Mesothelial cell of epicardium (in vitro differentiated cells): ENCODE measurements at regions not wholly inside any gene's neighbourhood (a gene's known extent, or its start where the extent isn't known, plus 50 kb on each side); places are given as distances from the start of the nearest gene placed in this dataset.

Experiments
- DNase-seq, 2 experiments: peaks; one replicate each; pipeline ENCODE4 v3.0.0; 2021; ENCODE audit warnings: low spot score in 2 of 2; ENCODE audit not compliant: unreplicated experiment in 2 of 2
- H3K27ac Mint-ChIP-seq: 2 replicates; pipeline ENCODE4 v1.8.0; 2021; ENCODE audit warnings: mixed read lengths
- H3K27me3 Mint-ChIP-seq: 2 replicates; pipeline ENCODE4 v1.8.0; 2021; ENCODE audit warnings: low read depth, mixed read lengths
- H3K36me3 Mint-ChIP-seq: 2 replicates; pipeline ENCODE4 v1.8.0; 2021; ENCODE audit warnings: mixed read lengths
- H3K4me1 Mint-ChIP-seq: 2 replicates; pipeline ENCODE4 v1.8.0; 2021; ENCODE audit warnings: mixed read lengths
- H3K4me3 Mint-ChIP-seq: 2 replicates; pipeline ENCODE4 v1.8.0; 2021; ENCODE audit warnings: mild to moderate bottlenecking, moderate library complexity, mixed read lengths
- H3K9me3 Mint-ChIP-seq: 2 replicates; pipeline ENCODE4 v1.8.0; 2021; ENCODE audit warnings: mixed read lengths
- TF ChIP-seq, protein P1 (sequence below): fragments of 200-600 bp; sonication (generic); IDR thresholded peaks from one replicate; pipeline ENCODE4 v1.5.0; 2021; ENCODE audit warnings: antibody characterized with exemption; ENCODE audit not compliant: unreplicated experiment

DNA sequence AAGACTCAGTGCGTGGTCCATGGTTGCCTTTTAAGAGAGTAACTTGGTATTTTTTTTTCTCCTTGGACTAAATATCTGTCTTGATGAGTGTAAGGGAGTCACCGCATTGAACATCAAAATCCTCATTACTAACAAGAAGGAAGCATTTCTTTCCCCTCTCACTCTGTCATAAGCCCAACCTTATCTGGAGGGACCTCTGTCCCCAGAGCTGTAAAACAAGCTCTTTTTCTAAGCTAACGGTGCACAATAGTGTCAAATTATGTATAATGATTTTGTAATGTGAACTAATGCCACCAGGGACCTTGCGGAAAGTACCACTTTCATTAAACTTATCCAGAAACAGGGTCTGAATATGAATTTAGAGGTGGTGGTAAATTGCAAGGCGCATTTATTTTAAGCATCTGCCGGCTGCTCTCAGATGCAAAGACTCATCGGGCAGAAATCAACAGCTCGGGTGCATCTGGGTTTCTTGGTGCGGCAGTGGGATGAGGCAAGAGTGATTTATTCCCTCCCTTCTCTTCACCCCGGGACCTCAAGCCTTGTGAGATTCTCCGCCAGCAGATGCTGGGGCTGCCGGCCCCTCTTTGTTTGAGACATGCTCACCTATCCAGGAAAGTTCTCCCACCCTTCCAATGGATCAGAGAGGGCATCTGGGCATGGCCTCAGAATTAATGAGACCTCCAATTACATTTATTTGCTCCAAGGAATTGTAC, 95.2 kb upstream of the IRX3 start:
- peaks cover 25% of the 10 kb centered on the region for H3K9me3 Mint-ChIP-seq
- no peak overlapping the region for H3K27ac Mint-ChIP-seq
- TF ChIP-seq, protein P1, sequence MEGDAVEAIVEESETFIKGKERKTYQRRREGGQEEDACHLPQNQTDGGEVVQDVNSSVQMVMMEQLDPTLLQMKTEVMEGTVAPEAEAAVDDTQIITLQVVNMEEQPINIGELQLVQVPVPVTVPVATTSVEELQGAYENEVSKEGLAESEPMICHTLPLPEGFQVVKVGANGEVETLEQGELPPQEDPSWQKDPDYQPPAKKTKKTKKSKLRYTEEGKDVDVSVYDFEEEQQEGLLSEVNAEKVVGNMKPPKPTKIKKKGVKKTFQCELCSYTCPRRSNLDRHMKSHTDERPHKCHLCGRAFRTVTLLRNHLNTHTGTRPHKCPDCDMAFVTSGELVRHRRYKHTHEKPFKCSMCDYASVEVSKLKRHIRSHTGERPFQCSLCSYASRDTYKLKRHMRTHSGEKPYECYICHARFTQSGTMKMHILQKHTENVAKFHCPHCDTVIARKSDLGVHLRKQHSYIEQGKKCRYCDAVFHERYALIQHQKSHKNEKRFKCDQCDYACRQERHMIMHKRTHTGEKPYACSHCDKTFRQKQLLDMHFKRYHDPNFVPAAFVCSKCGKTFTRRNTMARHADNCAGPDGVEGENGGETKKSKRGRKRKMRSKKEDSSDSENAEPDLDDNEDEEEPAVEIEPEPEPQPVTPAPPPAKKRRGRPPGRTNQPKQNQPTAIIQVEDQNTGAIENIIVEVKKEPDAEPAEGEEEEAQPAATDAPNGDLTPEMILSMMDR: no peak
- H3K4me1 Mint-ChIP-seq: peaks cover 6% of the 10 kb centered on the region
- no peak overlapping the region for H3K4me3 Mint-ChIP-seq
- DNase-seq: no peak
- H3K27me3 Mint-ChIP-seq: peaks cover 24% of the 10 kb centered on the region
- H3K36me3 Mint-ChIP-seq: peaks cover 11% of the 10 kb centered on the region

DNA sequence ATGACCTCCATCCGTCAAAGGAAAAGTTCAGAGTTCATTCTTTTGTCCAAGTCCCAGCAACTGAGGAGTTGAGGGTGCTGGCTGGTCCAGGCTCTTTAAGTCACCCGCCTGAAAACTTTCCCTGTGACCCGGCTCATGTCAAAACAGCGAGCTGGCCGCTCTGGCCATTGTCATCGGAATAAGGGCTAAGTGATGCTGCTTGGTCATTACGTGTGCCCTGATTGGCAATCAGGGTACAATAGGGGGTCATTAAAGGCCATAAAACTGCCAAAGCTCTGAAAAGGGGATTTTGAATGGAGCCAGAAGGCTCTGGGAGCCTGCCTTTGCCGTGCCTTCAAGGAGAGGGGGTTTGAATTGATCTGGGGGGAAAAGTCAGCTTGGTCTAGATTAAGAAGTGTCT, 88.5 kb upstream of the IRX3 start:
- peaks cover 9% of the 10 kb centered on the region for H3K9me3 Mint-ChIP-seq
- DNase-seq: no peak
- H3K36me3 Mint-ChIP-seq: peaks cover 4% of the 10 kb centered on the region
- H3K27ac Mint-ChIP-seq: no peak overlapping the region
- peaks cover 9% of the 10 kb centered on the region for H3K4me1 Mint-ChIP-seq
- no peak overlapping the region for H3K4me3 Mint-ChIP-seq
- TF ChIP-seq, protein P1: no peak
- peaks cover 49% of the 10 kb centered on the region for H3K27me3 Mint-ChIP-seq

DNA sequence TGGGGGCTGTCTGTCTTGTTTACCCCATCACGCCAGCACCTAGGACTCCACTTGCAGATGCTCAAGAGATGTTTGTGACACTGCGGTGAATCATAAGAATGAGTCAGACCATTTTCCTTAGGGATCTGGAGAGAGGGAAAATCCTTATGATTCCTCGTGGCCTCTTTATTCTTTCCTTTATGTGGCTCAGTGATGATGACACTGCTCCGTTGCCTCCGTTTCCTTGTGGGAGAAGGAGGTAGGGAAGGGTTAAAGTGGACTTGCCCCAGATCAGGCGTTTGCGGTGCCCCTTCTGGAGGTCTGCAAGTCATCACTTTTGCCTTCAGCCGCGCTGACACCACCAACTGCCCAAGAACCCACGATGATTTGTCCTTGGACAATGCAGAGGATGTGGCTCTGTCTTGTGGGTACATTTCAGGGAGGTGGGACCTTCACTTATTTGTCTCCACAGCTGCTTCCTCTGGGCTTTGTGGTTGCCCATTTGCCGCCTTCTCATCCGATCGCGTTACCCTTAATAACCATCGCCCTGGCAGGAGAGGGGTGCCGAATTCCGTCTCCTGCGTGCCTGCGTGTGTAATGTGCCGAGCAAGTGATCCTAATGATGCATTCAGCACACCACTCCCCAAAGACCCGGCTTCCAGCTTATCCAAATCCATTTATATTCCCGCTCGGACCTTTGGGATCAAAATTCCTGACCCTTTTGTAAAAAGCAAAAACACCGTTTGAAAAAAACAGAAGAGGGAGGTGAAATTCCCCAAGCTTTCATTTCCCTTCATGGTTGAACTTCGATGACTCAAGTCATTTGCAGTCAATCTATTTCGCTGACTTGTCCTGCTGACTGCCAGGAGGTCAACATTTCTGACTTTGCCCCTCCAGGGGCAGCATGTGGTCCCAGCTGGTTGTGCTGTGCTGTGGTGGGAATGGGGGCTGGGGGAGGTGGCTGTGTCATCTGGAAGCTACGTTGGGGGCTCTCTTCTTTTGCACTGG, 87.2 kb upstream of the IRX3 start:
- H3K27ac Mint-ChIP-seq: no peak overlapping the region
- peaks cover 42% of the 10 kb centered on the region for H3K27me3 Mint-ChIP-seq
- H3K4me3 Mint-ChIP-seq: no peak overlapping the region
- DNase-seq: no peak
- peaks cover 9% of the 10 kb centered on the region for H3K4me1 Mint-ChIP-seq
- no peaks in the 10 kb centered on the region for H3K36me3 Mint-ChIP-seq
- no peaks in the 10 kb centered on the region for H3K9me3 Mint-ChIP-seq
- TF ChIP-seq, protein P1: no peak

DNA sequence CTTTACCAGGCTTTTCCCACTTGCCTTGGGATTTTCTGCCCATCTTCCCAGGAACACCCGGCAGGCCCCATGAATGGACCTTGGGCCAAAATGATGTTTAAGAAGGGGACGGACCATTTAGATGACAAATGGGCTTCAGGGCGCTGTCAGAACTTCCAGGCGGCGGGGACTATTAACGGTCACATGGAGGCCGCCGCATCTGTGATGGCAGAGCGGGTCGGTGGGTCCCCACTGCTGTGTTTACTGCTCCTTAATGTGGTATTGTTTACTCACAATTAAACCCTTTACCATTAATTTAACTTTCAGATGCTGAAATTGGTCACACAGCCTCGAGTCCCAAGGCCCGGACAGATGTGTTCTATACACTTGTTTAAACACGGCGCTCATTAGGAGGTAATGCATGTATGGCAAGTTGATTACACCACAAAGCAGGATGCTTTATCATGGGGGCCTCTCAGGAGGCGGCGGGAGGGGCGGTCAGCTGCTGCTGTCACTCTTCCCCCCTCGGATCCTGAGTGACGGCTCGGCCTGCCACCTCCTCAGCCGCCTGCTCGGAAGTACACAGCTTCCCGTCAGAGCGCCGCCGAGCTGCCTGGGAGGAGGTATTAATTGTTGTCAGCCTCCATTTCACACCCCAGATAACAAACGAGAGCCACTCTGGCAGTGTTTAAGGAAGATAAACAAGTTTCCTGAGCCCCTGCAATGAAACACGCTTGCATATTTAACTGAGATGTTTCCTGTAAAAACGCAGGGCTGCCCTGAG, 83.9 kb upstream of the IRX3 start:
- Mint-ChIP-seq H3K27ac (no peak overlapping the region), H3K4me3 (no peak overlapping the region), H3K9me3 (no peaks in the 10 kb centered on the region)

DNA sequence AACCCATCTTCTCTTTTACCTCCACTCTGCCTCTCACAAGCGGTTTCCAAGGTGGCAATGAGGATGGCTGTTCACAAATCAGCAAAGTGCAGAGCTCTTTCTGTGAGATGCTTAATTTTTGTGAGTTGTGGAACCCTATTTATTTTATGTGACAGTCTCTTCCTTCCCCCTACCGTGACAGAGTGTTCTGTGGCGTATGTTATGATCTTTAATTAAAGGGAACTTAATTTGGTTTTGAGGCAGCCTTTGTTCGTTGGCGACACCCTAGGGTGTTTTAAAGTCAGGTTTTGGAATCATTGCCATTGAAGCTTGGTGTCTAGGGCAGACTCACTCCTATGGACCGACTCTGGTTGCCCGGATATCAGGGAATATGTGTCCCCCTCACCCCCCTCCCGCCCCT, 83.3 kb upstream of the IRX3 start:
- DNase-seq: no peak
- H3K9me3 Mint-ChIP-seq: no peaks in the 10 kb centered on the region
- TF ChIP-seq, protein P1: no peak
- H3K4me1 Mint-ChIP-seq: peaks cover 9% of the 10 kb centered on the region
- H3K36me3 Mint-ChIP-seq: no peaks in the 10 kb centered on the region
- H3K4me3 Mint-ChIP-seq: no peak overlapping the region
- peaks cover 37% of the 10 kb centered on the region for H3K27me3 Mint-ChIP-seq
- no peak overlapping the region for H3K27ac Mint-ChIP-seq

More for the DNA sequence above, 83.9 kb upstream of the IRX3 start:
- Mint-ChIP-seq H3K27me3 (peaks cover 41% of the 10 kb centered on the region), H3K4me1 (peaks cover 9% of the 10 kb centered on the region), H3K36me3 (no peaks in the 10 kb centered on the region)
- no peak for DNase-seq
- TF ChIP-seq, protein P1: no peak
